Amniotic epithelial cell (primary cell): ENCODE measurements at regions not wholly inside any gene's neighbourhood (a gene's known extent, or its start where the extent isn't known, plus 50 kb on each side); places are given as distances from the start of the nearest gene placed in this dataset.

Source experiments
- DNase-seq: peaks from one replicate; pipeline ENCODE4 v3.0.0-alpha.2; 2010; ENCODE audit warnings: low read depth

DNA sequence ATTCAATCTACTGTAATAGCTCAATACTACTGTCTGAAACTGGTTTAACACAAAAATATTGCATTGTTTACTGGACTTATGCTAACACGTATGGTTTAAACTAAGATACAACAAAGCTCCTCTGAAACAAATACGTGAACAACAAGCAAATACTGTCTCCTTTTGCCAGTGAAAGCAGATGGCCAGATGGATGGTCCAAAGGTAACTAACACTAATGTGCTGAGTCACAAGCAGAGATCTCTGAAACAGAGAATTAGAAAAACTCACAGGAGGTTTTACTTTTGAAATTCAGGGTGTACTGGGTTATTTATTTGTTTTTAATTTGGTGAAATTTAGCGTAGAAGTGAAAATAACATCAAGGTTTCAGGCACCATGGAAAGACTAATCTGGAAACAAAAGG is 124.3 kb upstream of the SOX4 start:
- DNase-seq: no peak

DNA sequence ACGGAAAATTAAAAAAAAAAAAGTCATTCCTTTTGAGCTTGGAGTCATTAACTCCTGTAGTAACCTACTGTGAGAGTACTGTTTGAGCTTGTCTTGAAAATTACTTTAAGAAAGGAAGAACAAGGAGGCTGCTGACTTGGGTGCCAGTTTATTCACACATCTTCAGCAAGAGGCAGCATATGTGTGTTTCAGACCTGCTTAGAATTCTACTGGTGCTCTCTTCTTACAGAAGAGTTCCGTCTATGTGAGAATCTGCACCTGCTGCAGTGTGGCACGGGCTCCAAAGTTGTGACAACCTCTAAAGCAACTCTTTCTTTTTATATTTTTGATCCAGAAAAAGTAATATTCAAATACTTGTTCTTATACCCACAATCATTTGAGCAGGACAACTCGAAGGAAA is 117.4 kb upstream of the SOX4 start:
- DNase-seq: no peak

DNA sequence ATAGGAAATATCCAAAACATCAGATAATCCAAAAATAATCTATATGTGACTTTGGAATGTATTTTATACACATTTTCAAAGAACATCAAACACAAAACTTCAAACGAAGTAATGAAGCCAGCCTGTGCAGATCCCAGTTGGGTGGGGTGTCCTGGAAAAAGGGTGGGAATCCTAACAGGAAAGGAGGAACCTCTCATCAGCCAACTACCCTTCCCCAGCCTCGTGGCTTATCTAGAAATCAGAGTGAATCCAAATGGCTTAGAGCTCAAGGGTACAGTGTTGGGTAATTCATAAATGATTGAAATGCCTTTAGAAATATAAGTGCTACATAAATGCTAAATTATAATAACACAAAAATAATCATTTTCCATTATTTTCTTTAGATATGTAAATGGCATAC is 115.1 kb upstream of the SOX4 start:
- DNase-seq: no peak

DNA sequence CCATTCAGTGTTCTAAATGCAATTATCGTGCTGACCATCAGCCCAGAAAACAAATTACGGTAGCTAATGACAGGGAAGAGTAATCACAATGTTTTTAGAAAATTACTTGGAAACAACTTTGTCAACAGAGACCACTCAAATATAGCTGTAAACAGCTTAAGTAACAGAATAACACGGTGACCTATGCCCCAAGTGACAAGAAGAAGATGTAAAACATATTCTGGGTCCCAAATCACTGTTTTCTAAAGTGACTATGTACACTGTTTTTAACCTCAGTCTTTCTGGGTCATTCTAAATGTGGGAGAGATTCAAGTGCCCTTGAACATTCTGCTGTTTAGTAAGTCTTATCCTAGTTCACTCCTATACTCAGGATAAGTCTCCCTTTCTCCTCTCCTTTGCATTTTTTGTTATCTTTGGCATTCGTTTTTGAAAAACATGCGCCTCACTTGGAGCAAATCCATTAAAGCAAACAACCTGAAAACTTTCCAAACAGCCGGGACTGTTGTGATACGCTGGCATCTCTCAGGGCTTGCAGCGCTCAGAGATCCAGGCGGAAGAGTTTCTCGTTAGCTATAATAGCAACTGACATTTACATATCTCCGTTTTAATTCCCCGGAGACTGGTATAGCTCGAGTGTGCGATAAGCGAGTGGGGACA is 114.5 kb upstream of the SOX4 start:
- peak; percentile 62 for DNase-seq

DNA sequence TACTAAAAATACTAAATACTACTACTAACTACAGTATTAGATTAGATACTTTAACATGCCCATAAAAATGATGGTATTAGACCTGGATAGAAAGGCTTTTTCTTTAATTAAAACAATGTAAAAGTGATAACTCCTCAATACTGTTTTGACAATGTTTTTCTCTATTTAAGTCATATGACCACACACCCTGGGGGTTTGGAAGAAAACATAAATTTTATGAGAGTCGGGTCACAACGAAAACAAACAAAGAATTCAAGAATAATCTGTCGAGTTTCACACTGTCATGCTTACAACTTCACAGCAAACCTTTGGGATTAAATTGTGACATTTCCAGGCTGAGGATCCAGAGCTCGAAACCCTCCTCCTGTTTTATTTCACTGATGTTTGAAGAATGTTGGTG is 107.4 kb upstream of the SOX4 start:
- DNase-seq: no peak

DNA sequence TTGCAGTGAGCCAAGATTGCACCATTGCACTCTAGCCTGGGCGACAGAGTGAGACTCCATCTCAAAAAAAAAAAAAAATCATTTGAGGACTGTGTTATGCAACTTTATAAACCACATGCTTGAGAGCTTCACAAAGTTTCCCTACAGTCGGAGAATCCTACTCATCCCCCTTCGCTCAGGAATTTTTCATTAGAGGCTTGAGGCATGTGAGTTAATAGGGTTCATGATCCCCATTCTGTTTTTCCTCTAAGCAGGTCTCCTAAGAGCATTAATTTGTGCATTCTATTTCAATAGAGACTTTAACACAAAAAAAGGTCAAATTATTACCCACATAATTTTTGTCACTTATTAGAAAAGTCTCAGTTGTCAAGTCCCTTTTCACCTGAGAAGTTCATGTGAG is 103.7 kb upstream of the SOX4 start:
- peak; percentile 52 for DNase-seq

DNA sequence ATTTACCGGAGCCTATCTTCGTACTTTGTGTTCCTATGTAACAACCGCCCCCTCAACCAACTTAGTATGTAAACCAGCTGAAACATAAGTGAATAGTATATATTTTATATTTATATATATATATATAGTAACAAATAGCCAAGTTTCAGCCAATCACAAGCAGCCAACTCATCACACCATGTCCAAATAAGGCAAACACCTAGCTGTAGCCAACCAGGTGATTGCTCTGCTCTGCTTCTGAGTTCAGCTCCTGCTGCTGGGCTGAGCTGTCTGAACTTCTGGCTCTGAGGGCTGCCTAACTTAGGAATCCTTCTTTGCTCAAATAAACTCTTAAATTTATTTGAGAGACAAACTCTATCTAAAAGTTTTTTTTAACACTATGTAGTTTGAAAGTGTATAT is 101.6 kb upstream of the SOX4 start:
- no peak for DNase-seq

DNA sequence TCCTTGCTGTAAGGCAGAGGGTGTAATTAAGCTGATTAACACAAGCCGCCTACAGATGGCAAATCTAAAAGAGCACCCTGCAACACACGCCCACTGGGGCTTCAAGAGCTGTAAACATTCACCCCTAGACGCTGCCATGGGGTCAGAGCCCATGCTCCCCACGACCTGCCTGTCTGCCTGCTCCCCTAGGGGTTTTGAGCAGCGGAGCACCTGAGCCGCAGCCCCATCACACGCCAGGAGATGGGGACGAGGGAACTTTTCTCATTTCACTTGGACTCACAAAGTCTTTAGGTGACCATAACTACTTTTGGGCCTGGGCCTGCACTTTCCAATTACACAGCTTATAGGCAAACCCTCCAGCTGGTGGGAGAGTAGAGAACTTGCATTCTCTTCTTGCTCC is 99.0 kb upstream of the SOX4 start:
- no peak for DNase-seq

DNA sequence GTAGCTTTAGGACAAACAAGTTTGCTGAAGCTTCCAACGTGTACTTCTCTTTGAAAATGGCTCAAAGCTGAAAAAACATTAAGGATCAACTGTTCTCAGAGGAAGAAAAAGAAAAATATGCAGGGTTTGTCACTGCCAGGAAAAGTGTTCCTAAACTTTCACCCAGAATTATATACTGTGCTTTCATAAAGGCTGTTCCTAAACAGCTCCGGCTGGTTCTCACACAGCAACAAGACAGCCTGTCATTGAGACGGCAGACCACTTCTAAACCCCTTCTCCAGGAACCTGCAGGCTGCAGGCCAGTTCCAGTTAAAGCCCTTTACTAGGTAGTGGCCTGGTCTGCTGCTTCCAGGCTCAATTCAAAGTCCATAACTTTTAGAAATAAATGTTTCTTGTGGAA is 97.4 kb upstream of the SOX4 start:
- no peak for DNase-seq

DNA sequence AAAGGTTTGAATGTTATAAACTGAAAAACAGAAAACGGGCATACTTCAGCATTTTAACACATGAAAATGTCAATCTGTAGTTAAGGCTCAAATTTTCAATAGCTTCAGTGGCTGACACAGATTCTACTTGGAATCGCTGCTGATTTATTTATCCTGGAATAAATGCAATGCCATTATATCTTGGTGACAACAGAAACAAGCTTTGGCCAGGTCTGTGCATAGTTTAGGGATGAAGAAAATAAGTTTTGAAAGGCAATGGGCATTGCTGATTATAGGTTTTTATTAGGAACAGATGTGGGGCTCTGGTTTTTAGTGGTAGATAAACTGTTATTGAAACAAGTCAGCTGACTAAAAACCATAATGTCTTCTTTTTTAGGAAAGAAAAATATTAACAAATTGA is 96.8 kb upstream of the SOX4 start:
- DNase-seq: no peak

DNA sequence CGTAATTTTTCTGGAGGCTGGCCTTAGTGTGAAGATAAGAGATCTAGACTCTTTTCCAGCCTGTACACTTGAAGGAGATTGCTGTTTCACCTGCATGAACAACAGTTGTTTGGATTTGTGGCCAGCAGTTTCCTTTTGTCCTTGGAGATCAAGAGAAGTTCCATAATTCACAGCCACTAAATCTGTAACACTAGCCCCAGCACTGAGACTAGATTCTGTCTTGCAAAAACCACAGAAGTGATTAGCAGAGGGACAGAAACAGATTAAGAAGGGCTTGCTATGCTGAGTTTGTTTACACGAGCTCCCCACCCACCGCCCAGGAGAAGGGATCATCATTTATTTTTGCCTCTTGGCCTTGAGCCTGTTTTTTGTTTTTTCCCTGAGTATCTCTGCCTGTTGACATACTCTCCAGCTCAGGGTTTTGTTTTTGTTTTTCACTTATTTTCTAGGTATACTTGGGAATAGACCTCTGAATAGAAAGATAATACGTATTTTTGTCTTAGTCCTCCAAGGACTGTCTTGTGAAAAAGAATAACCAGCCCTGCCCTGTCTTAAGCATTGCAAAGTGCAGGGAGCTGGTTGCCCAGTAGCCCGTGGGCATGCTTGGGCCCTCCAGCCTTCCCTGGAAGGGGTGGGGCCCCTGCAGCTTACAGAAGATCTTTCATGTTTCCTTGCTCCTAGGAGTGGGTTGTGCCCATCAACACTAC is 93.1 kb upstream of the SOX4 start:
- peak; percentile 53 for DNase-seq

DNA sequence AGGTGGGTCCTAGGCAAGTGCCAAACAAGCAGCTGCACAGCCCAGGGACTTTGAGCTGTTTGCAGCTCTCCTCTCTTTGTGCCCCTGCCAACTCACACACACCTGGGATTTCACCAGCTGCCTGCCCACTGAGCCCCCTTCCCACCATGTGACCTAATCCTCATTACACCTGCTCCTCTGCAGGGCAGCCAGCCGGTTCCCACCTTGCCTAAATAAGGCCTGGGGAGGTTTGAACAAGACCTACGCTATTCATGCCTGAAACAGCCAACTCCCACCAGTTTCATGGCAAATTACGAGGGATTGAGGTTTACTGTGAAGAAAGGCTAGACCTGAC is 92.6 kb upstream of the SOX4 start:
- DNase-seq: no peak

DNA sequence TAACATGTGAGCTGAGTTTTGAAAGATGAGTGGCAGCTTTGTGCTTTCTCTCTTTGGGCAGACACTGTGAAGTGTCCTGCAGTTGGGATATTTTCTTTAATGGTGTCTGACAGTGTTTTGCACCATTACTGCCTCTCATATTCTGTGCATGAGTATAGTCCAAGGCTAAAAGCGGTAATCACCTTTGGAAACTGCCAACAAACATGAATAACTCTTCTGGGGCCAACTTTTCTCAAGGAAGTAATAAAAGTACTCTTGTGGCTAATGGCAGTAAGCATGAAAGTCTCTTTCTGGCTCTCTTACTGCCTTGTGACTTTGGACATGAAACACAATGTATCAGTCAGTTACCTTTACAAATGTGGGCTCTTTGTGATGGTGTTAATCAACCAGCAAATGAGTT is 91.7 kb upstream of the SOX4 start:
- DNase-seq: no peak

DNA sequence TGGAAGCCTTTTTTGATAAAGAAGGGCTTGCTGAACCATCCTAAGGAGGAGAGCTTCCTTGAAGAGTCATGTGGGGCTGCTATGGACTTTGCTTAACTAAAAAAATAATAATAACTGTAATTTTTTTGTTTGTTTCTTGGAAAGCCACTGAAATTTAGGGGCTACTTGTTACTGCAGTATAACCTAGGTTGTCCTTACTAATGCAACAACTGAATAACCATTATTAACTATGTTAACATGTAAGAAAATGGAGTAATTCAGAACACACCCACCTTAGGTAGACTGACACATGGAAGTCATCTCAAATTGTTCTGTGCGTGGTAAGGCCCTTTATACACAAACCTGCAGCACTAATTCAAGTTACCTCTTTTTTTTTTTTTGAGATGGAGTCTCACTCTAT is 90.9 kb upstream of the SOX4 start:
- DNase-seq: no peak

DNA sequence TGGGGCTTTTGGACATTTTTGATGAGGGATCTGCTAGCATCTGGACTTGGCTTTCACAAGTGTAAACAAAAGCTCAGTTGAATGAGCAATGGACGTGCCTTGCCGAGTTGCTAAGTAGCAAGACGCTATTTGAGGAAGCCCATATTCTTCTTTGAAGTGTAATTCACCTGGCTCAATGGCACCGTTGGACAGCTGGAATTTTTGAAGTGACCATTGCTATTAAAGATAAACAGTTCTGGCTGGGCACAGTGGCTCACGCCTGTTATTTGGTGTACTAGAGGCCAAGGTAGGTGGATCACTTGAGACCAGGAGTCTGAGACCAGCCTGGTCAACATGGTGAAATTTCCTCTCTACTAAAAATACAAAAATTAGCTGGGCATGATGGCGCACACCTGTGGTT is 88.8 kb upstream of the SOX4 start:
- peak; percentile 40 for DNase-seq

DNA sequence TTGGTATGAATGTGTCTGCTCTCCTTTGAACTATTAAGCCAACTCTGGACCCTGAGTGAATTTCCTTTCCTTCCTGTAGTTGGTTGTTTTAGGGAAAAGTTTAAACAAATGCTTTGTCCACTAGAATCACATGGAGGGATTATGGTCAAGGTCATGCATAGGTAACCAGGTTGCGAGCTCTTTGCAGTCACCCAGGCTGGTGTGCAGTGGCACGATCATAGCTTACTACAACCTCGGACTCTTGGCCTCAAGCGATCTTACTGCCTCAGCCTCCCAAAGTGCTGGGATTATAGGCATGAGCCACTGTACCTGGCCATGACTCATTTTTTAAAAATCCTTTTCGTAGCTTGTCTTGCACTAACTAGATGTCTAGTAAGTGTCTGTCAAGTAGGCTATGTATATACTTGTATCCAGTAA is 88.0 kb upstream of the SOX4 start:
- no peak for DNase-seq

DNA sequence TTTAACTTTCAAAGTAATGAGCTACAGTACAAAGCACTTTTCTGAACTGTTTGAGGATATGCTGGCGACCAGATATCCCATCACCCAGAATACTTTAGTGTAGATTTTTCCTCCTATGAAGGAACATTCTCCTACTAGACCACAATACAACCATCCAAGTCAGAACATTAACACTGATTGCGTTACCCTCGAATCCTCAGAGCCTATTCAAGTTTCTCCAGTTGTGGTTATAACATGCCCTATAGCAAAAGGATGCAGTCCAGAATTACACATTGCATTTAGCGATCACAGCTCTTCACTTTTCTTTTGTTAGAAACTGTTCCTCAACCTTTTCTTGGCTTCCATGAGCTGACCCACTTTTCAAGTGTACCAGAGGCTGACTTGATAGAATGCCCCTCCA is 87.4 kb upstream of the SOX4 start:
- no peak for DNase-seq

DNA sequence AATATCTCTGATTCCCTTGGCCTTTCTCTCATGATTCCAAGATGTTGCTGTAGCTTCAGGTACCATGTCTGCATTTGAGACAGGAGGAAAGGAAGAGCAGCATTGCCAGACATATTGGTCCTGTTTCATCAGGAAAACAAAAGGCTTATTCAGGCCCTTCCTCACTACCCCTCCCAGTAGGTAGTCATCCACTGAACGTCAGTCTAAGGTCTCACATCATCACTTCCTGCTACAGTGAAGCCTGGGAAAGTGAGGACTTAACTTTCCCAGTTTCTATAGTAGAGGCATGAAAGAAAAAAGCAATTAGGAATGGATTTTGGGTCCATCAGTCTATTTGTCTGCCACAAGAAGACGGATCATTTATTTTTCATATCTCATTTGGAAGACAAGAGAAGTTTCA is 85.7 kb upstream of the SOX4 start:
- no peak for DNase-seq

DNA sequence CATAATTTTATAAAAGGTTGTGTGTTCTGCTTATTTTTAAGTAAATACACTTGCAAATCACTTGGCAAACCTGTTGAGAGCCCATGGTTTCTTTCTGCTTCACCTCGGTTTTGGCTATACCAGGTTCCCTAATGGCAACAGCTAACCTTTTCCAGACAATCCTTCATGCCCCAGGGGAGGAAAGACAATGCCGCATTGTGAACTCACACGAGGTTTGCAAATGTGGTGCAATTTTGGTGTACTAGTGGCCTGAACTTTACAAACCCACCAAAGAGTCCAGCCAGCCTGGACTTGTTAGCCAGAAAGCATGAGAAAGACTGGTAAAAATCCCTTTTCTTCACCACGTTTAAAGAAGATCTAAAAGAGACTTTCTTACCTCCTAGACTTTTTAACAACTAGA is 84.8 kb upstream of the SOX4 start:
- no peak for DNase-seq

DNA sequence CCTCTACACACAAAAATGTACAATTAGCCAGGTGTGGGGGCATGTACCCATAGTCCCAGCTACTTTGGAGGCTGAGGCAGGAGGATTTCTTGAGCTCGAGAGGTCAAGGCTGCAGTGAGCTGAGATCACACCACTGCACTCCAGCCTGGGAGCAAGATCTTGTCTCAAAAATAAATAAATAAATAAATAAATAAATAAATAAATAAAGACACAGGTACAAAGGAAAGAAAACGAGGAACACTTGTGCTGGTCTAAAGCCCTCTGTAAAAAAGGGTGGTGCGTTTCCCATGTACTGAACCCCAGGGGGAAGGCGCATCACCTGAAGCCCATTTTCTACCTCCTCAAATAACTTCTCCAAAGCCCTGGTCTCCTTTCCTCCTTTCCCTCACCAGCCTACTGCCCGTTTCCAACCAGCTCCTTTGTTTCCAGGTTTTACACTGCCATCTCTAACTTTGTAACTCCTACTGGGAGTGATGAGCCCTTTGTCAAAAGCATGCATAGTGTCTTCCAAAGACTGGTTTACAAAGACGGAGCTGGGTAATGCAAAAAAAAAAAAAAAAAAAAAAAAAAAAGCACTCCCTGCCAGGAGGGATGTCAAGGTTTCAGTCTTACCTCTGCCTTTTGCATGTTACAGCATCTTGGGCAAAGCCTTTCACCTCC is 81.5 kb upstream of the SOX4 start:
- DNase-seq: no peak

DNA sequence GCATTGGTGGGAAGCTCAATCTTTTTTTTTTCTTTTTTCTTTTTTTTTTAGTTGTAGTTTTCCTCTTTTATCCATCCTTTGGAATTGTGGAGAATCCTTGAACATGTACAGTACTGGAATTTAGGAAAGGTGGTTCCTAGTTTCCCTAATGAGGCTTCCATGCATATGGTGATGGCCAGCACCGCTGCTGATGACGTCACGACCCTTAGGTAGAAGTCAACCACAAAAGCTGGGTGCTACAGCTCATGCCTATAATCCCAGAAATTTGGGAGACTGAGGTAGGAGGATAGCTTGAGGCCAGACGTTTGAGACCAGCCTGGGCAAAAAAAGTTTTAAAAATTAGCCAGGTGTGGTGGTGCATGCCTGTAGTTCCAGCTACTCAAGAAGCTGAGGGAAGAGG is 79.3 kb upstream of the SOX4 start:
- DNase-seq: no peak

DNA sequence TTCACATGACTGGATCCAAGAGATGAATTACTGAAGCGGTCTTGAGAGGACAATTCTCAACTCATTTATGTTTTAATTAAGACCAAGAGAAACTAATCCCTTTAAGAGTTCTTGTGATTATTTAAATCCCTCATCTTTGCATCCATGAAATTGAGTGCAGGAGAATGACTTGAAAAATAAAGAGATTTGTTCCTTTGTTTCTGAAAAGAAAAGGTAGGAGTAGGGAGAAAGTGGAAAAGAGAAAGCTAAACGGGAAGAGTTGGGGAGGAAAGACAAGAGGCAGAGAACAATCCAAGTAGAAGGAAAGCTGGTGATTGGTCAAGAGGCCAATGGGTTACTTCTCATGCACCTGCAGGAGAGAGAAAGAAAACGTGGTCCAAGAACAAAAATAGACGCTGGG is 75.2 kb upstream of the SOX4 start:
- DNase-seq: no peak

DNA sequence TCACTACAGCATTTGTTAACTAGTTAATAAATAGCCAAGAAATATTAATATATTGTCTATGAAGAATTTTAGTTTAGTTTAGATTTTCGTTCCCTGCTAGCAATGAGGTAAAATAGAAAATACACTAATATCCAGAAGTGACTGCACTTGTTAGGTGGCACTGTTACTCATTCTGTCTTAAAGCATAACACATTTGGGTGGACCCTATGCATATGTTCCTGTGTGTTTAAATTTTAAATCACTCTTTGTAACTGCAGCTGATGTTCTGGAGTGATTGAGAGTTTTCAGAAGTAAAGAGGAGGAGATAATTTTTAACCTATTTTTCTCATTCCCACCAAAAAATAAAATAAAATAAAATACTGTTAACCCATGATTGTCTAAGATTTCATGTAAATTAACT is 73.9 kb upstream of the SOX4 start:
- no peak for DNase-seq

DNA sequence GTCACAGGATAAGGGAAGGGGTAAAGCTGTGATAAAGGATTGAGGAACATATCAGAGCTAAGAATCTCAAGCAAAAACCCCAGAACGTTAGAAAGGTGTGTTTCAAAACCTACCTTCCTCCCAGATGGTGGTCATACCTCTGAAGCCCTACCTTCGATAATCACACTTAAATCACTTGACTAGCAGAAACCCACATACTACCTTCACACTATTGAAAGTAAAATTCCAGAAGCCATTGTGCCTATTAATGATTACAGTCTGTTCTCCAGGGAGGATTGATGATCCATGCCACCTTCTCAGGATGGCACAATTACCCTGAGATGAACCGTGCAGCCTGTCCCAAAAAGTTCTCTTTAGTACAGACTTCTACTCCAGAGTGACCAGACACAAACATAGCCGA is 72.3 kb upstream of the SOX4 start:
- no peak for DNase-seq
